SK-N-DZ (cell line): ENCODE measurements at regions not wholly inside any gene's neighbourhood (a gene's known extent, or its start where the extent isn't known, plus 50 kb on each side); places are given as distances from the start of the nearest gene placed in this dataset.
"Not testable (repeated sequence)": the region's sequence is repeated elsewhere in the genome, so short reads cannot be mapped to it uniquely, and the experiment has no call there.

ENCODE experiments used
- DNase-seq: peaks from one replicate; pipeline ENCODE4 v3.0.0-alpha.2; 2015; ENCODE audit warnings: low spot score

- DNase-seq = no peak
These were observed 754.3 kb upstream of the PKDCC start for GRCh38 chr2:41293491-41293890.

DNA sequence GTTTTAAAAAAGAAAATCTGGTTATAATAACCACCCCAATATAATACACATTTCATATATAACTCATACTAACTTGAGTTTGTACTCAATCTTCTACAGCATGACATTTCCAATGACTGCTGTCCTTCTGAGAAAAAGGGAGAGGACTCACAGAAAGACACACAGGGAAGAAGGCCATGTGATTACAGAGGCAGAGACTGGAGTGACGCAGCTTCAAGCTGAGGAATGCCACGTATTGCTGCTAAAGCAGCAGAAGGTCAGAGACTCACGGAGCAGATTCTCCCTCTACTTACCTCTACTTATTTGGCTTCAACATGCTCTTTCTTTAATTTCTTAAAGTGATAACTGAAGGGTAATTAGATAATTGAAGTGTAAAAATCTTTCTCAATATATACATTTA lies 753.5 kb upstream of the PKDCC start:
- no peak for DNase-seq

- no peak for DNase-seq
These were observed 734.7 kb upstream of the PKDCC start for GRCh38 chr2:41313082-41313481.

DNA sequence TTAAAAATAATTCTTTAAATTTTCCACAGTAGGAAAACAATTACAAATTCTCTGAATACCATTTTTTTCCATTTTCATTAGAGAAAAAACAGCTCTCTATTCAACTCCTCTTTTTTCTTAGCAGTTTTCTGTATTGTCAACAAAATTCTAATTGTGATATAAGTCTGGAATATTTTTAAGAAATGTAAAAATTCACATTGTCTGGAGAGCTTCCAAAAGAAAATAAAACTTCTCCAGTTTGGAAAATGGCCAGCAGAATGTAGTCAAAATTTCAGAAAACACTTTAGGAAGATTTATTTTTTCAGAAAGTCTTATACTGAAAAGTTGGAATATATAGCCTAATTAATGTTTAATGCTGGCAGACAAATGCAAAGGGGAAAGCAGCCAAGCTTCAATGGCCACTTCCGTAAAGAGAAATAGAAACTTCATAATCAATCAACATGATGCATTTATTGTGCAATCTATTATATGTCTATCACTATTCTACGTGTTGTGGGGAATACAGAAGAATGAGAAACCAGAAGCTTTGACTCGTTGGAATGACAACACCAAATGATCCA lies 733.2 kb upstream of the PKDCC start:
- no peak for DNase-seq

GRCh38 chr2:41319437-41319836 lies 728.4 kb upstream of the PKDCC start:
- DNase-seq = no peak

GRCh38 chr2:41320491-41320890 lies 727.3 kb upstream of the PKDCC start:
- no peak for DNase-seq

- DNase-seq = no peak
These were observed 726.5 kb upstream of the PKDCC start for GRCh38 chr2:41321351-41321750.

- no peak for DNase-seq
These were observed 721.0 kb upstream of the PKDCC start for GRCh38 chr2:41326851-41327250.

DNA sequence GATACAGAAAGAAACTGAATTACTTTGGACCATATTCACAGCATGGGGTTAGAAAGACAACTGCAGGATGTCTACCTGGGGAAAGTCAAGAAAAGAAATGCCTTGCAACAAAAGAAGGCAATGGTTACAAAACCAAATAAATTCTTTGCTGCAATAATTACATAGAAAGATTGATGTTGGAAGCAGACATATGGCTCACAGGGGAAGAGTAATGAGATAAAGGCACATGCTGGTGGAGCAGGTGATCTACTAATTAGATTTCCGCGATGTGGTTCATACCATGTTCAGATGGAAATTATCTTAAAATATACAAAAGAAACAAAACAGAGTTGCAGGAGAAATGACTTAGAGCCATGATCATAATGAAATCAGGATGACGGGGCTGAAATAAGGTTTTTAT lies 718.8 kb upstream of the PKDCC start:
- peak; percentile 69 for DNase-seq

- DNase-seq = no peak
These were observed 713.7 kb upstream of the PKDCC start for GRCh38 chr2:41334159-41334558.

DNA sequence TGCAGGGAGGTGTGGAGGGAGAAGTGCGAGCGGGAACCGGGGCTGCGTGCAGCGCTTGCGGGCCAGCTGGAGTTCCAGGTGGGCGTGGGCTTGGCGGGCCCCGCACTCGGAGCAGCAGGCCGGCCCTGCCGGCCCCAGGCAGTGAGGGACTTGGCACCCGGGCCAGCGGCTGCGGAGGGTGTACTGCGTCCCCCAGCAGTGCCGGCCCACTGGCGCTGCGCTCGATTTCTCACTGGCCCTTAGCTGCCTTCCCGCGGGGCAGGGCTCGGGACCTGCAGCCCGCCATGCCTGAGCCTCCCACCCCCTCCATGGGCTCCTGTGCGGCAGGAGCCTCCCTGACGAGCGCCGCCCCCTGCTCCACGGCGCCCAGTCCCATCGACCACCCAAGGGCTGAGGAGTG lies 712.2 kb upstream of the PKDCC start:
- not testable (repeated sequence) for DNase-seq

GRCh38 chr2:41337956-41338355 lies 709.9 kb upstream of the PKDCC start:
- no peak for DNase-seq

DNA sequence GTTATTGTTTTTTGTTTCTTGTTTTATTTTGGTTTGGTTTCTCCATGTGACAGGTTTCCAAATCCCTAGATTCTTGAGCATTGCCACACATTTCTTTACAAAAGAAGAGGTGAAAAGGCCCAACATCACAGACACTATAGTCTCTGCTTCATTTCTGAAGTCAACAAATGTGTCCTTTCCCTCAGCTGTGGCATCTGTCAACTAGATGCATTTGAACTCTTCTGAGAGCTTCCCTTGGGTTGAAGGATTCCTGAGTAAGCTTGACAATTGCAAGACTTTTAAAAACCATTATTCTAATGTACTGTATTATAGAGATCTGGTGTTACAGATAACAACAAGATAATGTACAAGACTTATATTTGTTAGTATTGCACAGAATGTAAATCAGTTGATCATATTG lies 703.3 kb upstream of the PKDCC start:
- DNase-seq = peak; percentile 19

DNA sequence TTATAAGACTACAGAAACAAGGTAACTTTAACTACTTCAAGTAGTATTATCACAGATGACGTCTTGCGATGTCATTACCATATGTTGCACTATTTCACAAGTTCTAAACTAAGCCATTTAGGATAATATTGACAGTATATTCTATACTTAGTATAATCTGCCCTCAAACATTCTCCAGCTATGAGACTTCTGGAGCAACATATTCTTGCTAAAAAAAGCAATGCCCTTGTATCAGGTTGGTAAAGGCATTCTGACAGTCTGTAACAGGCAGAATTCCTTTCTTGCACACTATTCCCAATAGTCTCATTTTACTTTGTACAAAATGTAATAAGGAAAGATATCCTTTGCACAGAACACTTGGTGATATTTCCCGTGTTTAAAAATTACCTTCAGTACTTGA lies 694.8 kb upstream of the PKDCC start:
- DNase-seq = no peak

GRCh38 chr2:41355794-41356193 lies 692.0 kb upstream of the PKDCC start:
- DNase-seq = no peak

GRCh38 chr2:41364842-41365241 lies 683.0 kb upstream of the PKDCC start:
- no peak for DNase-seq

DNA sequence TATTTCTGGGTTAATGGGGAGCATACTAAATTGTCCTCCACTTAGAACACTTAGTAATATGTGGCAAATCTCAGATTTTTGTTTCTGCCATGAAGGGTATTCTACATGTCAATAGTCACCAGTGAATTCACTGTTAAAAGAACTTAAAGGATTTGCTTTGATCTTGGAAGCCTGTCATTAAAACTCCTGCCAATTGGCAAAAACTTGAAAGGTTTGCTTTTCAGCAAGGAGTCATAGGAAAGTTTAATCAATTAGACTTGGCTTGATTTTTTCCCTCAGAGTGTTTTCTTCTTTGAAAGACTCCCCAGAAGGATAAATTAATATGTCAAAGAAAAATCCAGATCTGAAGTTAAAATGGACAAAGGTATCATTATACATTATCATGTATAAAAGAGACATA lies 671.9 kb upstream of the PKDCC start:
- no peak for DNase-seq

GRCh38 chr2:41377837-41378236 lies 670.0 kb upstream of the PKDCC start:
- DNase-seq = no peak

DNA sequence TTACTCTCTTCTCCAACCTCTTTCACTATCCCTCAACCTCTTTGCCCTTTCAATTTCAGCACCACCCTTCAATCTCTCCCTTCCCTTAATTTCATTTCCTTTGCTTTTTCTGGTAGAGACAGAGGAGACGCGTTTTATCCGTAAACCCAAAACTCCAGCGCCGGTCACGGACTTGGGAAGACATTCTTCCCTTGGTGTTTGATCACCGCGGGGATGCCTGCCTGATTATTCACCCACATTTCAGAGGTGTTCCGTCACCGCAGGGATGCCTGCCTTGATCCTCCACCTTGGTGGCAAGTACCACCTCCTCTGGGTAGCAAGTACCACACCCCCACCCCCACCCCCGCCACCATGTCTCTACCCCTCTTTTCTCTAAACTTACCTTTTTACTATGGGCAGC lies 669.4 kb upstream of the PKDCC start:
- DNase-seq = no peak

DNA sequence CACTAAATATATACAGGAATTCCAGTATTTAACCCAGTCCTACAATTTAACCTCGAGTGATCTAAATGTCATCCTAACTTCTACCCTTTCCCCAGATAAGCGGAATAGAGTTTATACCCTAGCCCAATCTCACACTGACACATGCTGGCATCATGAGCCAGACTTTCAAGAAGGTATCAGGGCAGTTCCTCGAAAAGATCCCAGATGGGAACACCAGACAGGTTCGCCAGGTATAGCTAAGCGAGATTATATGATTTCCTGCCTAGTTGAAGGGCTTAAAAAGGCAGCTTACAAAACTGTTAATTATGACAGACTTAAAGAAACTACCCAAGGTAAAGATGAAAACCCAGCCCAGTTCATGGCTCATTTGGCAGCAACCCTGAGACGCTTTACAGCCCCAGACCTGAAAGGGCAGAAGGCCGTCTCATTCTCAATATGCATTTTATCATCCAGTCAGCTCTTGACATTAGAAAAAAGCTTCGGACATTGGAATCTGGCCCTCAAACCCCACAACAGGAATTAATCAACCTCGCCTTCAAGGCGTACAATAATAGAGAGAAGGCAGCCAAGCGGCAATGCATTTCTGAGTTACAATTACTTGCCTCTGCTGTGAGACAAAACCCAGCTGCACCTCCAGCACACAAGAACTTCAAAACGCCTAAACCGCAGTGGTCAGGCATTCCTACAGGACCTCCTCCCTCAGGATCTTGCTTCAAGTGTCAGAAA lies 668.2 kb upstream of the PKDCC start:
- no peak for DNase-seq

DNA sequence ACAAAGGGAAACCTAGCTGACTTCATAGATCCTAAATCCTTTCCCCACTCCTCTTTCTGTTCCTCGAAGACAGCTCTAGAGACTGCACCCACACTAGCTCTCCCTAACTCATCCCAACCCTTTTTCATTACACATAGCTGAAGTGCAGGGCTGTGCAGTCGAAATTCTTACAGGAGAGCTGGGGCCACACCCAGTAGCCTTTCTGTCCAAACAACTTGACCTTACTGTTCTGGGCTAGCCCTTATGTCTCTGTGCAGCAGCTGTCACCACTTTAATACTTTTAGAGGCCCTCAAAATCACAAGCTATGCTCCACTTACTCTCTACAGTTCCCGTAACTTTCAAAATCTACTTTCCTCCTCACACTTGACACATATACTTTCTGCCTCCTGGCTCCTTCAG lies 666.1 kb upstream of the PKDCC start:
- DNase-seq = no peak

- no peak for DNase-seq
These were observed 660.3 kb upstream of the PKDCC start for GRCh38 chr2:41387519-41387918.

- no peak for DNase-seq
These were observed 654.2 kb upstream of the PKDCC start for GRCh38 chr2:41393621-41394020.

DNA sequence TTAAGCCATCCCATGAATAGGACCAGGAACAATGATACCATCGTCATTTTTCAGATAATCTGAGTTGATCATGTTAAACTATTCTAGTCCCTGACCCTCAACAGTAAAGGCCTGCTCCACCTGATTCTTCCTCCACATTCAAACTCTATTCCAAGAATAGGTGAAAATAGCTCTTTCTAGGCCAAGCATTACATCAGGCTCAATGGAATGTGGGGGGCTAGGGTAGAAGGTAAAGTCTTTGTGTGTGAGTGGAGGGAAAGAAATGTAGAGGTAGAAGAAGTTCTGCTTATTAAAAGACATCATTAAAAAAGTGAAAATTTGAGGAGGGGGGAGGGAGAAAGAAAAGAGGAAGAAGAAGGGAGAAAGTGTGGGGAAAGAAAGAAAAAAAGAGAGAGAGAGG lies 653.3 kb upstream of the PKDCC start:
- no peak for DNase-seq
